MM.1S (cell line): ENCODE measurements at regions not wholly inside any gene's neighbourhood (a gene's known extent, or its start where the extent isn't known, plus 50 kb on each side); places are given as distances from the start of the nearest gene placed in this dataset.

ENCODE experiments used
- DNase-seq: peaks from one replicate; pipeline ENCODE4 v3.0.0-alpha.2; 2015
- H2AFZ ChIP-seq: fragments of 300-600 bp; sonication (generic); 2 replicates; pipeline ENCODE4 v1.6.0; 2016; ENCODE audit warnings: antibody characterized with exemption, low read length
- H3F3A ChIP-seq: fragments of 300-600 bp; sonication (generic); 2 replicates; pipeline ENCODE4 v1.6.1; 2016; ENCODE audit warnings: mild to moderate bottlenecking, antibody characterized with exemption, low read length, moderate library complexity, mixed read lengths; ENCODE audit not compliant: insufficient read depth
- H3K27ac ChIP-seq: fragments of 300-600 bp; sonication (generic); 2 replicates; pipeline ENCODE4 v1.5.1; 2016; ENCODE audit warnings: mild to moderate bottlenecking, low read length
- H3K27me3 ChIP-seq: fragments of 300-600 bp; sonication (generic); replicated peaks from 2 replicates; pipeline ENCODE4 v1.6.0; 2016; ENCODE audit warnings: low read length; ENCODE audit not compliant: insufficient read depth
- H3K36me3 ChIP-seq: fragments of 300-600 bp; sonication (generic); replicated peaks from 2 replicates; pipeline ENCODE4 v1.6.1; 2016; ENCODE audit warnings: mild to moderate bottlenecking, low read length, mixed read lengths; ENCODE audit not compliant: insufficient read depth
- H3K4me1 ChIP-seq: fragments of 300-600 bp; sonication (generic); 2 replicates; pipeline ENCODE4 v1.6.1; 2016; ENCODE audit warnings: low read length, mixed read lengths
- H3K4me2 ChIP-seq: fragments of 300-600 bp; sonication (generic); 2 replicates; pipeline ENCODE4 v1.6.0; 2016; ENCODE audit warnings: low read depth, low read length
- H3K4me3 ChIP-seq: fragments of 300-600 bp; sonication (generic); 2 replicates; pipeline ENCODE4 v1.5.1; 2016; ENCODE audit warnings: low read length, mixed read lengths
- H3K79me2 ChIP-seq: fragments of 300-600 bp; sonication (generic); 2 replicates; pipeline ENCODE4 v1.6.1; 2016; ENCODE audit warnings: mixed run types, low read length, mixed read lengths
- H3K9ac ChIP-seq: fragments of 300-600 bp; sonication (generic); 2 replicates; pipeline ENCODE4 v1.6.1; 2016; ENCODE audit warnings: low read length, mixed read lengths
- H3K9me2 ChIP-seq: fragments of 300-600 bp; sonication (generic); replicated peaks from 2 replicates; pipeline ENCODE4 v1.6.1; 2016; ENCODE audit warnings: mild to moderate bottlenecking, low read length, mixed read lengths; ENCODE audit not compliant: insufficient read depth
- H3K9me3 ChIP-seq: fragments of 300-600 bp; sonication (generic); replicated peaks from 2 replicates; pipeline ENCODE4 v1.6.1; 2016; ENCODE audit warnings: mild to moderate bottlenecking, low read length, mixed read lengths; ENCODE audit not compliant: insufficient read depth
- H4K20me1 ChIP-seq: fragments of 300-600 bp; sonication (generic); 2 replicates; pipeline ENCODE4 v1.6.1; 2016; ENCODE audit warnings: mild to moderate bottlenecking, low read length, moderate library complexity, mixed read lengths; ENCODE audit not compliant: insufficient read depth
- EZH2 ChIP-seq: fragments of 300-600 bp; sonication (generic); optimal IDR thresholded peaks from 2 replicates; pipeline ENCODE3; 2017; ENCODE audit warnings: low read depth, mild to moderate bottlenecking, antibody characterized with exemption, low read length, mixed read lengths
- EZH2phosphoT487 ChIP-seq: fragments of 300-600 bp; sonication (generic); IDR thresholded peaks from 2 replicates; pipeline ENCODE4 v1.6.1; 2018; ENCODE audit warnings: antibody characterized with exemption, low read length
- TF ChIP-seq, protein P1 (sequence below): fragments of 300-600 bp; sonication (generic); IDR thresholded peaks from 2 replicates; pipeline ENCODE4 v1.5.1; 2016; ENCODE audit warnings: antibody characterized with exemption, low read length, mixed read lengths

DNA sequence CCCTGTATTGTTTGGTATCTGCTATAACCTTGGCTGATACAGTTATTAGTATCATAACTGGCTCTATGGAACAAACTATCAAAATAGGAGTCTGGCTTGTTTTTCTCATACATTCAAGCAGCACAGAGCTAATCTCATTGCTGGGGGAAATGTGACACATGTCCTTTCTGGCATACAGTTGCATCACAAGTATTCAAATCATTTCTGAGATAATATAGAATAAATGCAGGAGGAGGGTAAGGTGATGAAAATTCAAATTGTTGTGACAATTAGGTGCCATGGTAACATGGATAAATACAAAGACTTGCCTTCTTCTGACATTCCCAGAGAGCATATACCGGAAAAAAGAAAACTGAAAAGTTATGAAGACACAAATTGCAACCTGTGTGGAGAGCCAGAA, 2706.8 kb downstream of the ARAP2 start:
- Histone ChIP-seq H3K4me1 (no peaks in the 10 kb centered on the region), H2AFZ (no peak overlapping the region), H3K4me2 (no peak overlapping the region), H3K9me2 (no peaks in the 10 kb centered on the region), H3K79me2 (no peaks in the 10 kb centered on the region), H3K36me3 (no peaks in the 10 kb centered on the region), H3K4me3 (no peak overlapping the region), H3K27ac (no peak overlapping the region), H4K20me1 (no peaks in the 10 kb centered on the region), H3F3A (no peaks in the 10 kb centered on the region), H3K9ac (no peak overlapping the region), H3K9me3 (no peaks in the 10 kb centered on the region), H3K27me3 (no peaks in the 10 kb centered on the region)
- no peak for DNase-seq
- TF ChIP-seq EZH2 (no peak), EZH2phosphoT487 (no peak)
- TF ChIP-seq, protein P1, sequence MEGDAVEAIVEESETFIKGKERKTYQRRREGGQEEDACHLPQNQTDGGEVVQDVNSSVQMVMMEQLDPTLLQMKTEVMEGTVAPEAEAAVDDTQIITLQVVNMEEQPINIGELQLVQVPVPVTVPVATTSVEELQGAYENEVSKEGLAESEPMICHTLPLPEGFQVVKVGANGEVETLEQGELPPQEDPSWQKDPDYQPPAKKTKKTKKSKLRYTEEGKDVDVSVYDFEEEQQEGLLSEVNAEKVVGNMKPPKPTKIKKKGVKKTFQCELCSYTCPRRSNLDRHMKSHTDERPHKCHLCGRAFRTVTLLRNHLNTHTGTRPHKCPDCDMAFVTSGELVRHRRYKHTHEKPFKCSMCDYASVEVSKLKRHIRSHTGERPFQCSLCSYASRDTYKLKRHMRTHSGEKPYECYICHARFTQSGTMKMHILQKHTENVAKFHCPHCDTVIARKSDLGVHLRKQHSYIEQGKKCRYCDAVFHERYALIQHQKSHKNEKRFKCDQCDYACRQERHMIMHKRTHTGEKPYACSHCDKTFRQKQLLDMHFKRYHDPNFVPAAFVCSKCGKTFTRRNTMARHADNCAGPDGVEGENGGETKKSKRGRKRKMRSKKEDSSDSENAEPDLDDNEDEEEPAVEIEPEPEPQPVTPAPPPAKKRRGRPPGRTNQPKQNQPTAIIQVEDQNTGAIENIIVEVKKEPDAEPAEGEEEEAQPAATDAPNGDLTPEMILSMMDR = no peak

DNA sequence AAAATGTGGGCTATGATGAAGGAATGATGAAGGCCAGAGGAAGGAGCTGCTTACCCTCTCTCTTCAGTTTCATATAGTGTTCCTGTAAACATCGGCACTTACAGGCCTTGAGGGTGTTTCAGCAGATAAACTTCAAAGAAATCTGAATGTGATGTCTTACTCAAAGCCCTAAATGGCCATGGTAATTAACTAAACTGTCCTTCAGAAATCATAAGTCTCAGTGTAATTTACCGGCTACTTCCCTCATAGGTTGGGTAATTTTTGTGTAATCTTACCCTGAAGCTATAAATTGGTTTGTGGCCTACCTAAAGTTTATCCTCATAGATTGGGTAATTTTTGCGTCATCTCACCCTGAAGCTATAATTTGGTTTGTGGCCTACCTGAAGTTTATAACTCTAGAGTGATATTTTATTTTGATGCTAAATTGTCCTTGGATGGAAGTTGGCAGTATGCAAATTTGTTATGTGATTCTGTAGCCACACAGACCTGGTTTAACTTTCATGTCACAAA, 2700.3 kb downstream of the ARAP2 start:
- H3K4me1 ChIP-seq = no peaks in the 10 kb centered on the region

DNA sequence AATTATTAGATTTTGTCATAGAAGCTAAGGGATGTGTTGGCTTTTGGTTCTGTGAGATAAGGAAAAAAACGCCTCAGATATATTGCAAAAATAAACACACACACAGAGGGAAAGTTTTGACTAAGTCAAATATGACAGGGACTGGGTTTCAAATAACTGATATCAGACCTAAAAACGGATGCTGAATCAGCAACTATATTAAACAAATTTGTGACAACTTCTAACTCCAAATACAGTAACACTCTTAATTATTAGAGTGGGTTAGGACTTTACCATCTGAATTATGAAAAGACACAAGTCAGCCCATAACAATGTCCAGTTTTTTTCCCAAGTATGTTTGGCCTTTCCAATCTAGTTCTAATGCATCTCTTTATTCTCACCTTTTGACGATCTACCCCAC, 2693.1 kb downstream of the ARAP2 start:
- no peak overlapping the region for H2AFZ ChIP-seq
- no peaks in the 10 kb centered on the region for H3K27me3 ChIP-seq
- no peaks in the 10 kb centered on the region for H3K36me3 ChIP-seq
- DNase-seq = no peak
- H3K4me3 ChIP-seq = no peak overlapping the region
- no peaks in the 10 kb centered on the region for H3K9me2 ChIP-seq
- H3K4me1 ChIP-seq = no peaks in the 10 kb centered on the region
- no peaks in the 10 kb centered on the region for H3K79me2 ChIP-seq
- H3F3A ChIP-seq = no peaks in the 10 kb centered on the region
- H4K20me1 ChIP-seq = no peaks in the 10 kb centered on the region
- no peaks in the 10 kb centered on the region for H3K9me3 ChIP-seq
- H3K27ac ChIP-seq = no peak overlapping the region
- no peak for TF ChIP-seq EZH2
- TF ChIP-seq, protein P1 = no peak
- no peak for TF ChIP-seq EZH2phosphoT487
- no peak overlapping the region for H3K9ac ChIP-seq
- H3K4me2 ChIP-seq = no peak overlapping the region

More for the DNA sequence above, 2700.3 kb downstream of the ARAP2 start:
- Histone ChIP-seq H3K9ac (no peak overlapping the region), H3K79me2 (no peaks in the 10 kb centered on the region), H3K9me3 (no peaks in the 10 kb centered on the region), H3K9me2 (no peaks in the 10 kb centered on the region), H3K4me3 (no peak overlapping the region), H3K27ac (no peak overlapping the region), H3K4me2 (no peak overlapping the region), H3F3A (no peaks in the 10 kb centered on the region), H2AFZ (no peak overlapping the region), H3K36me3 (no peaks in the 10 kb centered on the region), H4K20me1 (no peaks in the 10 kb centered on the region), H3K27me3 (no peaks in the 10 kb centered on the region)
- DNase-seq = no peak
- TF ChIP-seq EZH2phosphoT487 = no peak

DNA sequence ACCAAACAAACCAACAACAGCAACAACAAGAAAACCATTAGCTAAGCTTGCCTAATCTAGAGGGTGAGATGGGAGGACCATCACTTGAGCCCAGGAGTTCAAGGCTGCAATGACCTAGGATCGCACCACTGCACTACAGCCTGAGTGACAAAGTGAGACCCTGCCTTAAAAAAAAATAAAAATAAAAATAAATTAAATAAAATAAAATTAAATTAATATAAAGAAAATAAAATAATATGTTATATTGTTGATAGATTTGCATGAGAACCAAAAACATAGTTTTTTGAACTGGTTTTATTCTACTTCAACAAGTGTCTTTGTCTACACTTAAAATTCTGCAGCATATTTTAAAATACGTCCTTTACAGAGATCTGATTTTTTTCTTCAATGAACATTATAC, 2683.1 kb downstream of the ARAP2 start:
- Histone ChIP-seq H3K9me3 (no peaks in the 10 kb centered on the region), H3K79me2 (no peaks in the 10 kb centered on the region), H3K36me3 (no peaks in the 10 kb centered on the region), H3K4me3 (no peak overlapping the region), H4K20me1 (no peaks in the 10 kb centered on the region), H3K4me1 (no peaks in the 10 kb centered on the region), H3K4me2 (no peak overlapping the region), H2AFZ (no peak overlapping the region), H3K27me3 (no peaks in the 10 kb centered on the region), H3K27ac (no peak overlapping the region), H3F3A (no peaks in the 10 kb centered on the region), H3K9me2 (no peaks in the 10 kb centered on the region), H3K9ac (no peak overlapping the region)
- DNase-seq = no peak
- TF ChIP-seq, protein P1 = no peak
- TF ChIP-seq EZH2phosphoT487 = no peak
- TF ChIP-seq EZH2 = no peak
